ENCODE measurements at regions not wholly inside any gene's neighbourhood (a gene's known extent, or its start where the extent isn't known, plus 50 kb on each side); places are given as distances from the start of the nearest gene placed in this dataset.

GRCh38 chr1:61566177-61566576 lies 158.8 kb downstream of the TM2D1 start:
- TF ChIP-seq CTCF (conservative IDR thresholded peaks at IDR 0.05 in 1 of 2, IDR thresholded peaks at IDR 0.05 in 1 of 2; ENCODE audit: low read depth in 1 of 2, low read length in 2 of 2) (no peak), EZH2 (IDR thresholded peaks at IDR 0.05; ENCODE audit: low read length, missing control alignments) (no peak)
